NB4 (cell line): ENCODE measurements at regions not wholly inside any gene's neighbourhood (a gene's known extent, or its start where the extent isn't known, plus 50 kb on each side); places are given as distances from the start of the nearest gene placed in this dataset.

Experiments used
- CTCF ChIP-seq: IDR thresholded peaks from one replicate; pipeline ENCODE4 v1.5.1; 2012; ENCODE audit warnings: low read depth, low read length
- MYC ChIP-seq: IDR thresholded peaks from 2 replicates; pipeline ENCODE4 v1.6.1; 2011; ENCODE audit warnings: low read depth, low read length

- TF ChIP-seq CTCF (no peak), MYC (no peak)
Measured at GRCh38 chr12:60724475-60724874, 1128.6 kb downstream of the SLC16A7 start.
